HepG2 (cell line): ENCODE measurements at regions not wholly inside any gene's neighbourhood (a gene's known extent, or its start where the extent isn't known, plus 50 kb on each side); places are given as distances from the start of the nearest gene placed in this dataset.

ENCODE experiments used
- ATAC-seq: fragments of 200-7000 bp; cut with Tn5 transposase; 3 replicates; pipeline ENCODE4 v1.9.1; 2020; ENCODE audit warnings: mild to moderate bottlenecking, moderate library complexity
- BruUV-seq: library from RNA; stranded (reverse); fragments of 400-500 nt; replicated peaks from 2 replicates; lab custom pipeline; 2021; lab: Mats Ljungman, UMichigan
- CTCF ChIA-PET: fragments of 300-600 bp; formaldehyde crosslinking; extraction: SDS; loops from one replicate; lab custom pipeline; 2021; ENCODE audit warnings: low total read pairs, inconsistent platforms, low intra/inter-chr PET ratio; lab: Yijun Ruan, JAX
- POLR2A ChIA-PET: fragments of 350-600 bp; sonication (Branson Sonifier 250); formaldehyde crosslinking; loops from one replicate; lab custom pipeline; 2020; ENCODE audit warnings: antibody characterized with exemption, inconsistent platforms; lab: Yijun Ruan, JAX
- DNase-seq: peaks from one replicate; pipeline ENCODE4 v3.0.0-alpha.2; 2015; ENCODE audit warnings: low spot score
- FAIRE-seq: peaks from 3 replicates; lab custom pipeline; 2011; peaks lifted over from hg19 to GRCh38; lab: Jason Lieb, UNC
- H2AFZ ChIP-seq: one replicate; pipeline ENCODE4 v1.6.1; 2011; ENCODE audit warnings: low read length, inconsistent platforms
- H3K27ac ChIP-seq: fragments of 300-600 bp; 3 replicates; pipeline ENCODE4 v1.8.0; 2011; ENCODE audit warnings: mixed run types, mild to moderate bottlenecking, mixed read lengths, low read length, inconsistent platforms; ENCODE audit not compliant: insufficient read depth; ENCODE audit errors: extremely low read length
- H3K27me3 ChIP-seq, 2 experiments: fragments of 200-600 bp in 1 of 2; 2 replicates in 1 of 2; 3 replicates in 1 of 2; pipeline versions ENCODE4 v1.6.0 to v1.8.0; 2011; ENCODE audit warnings: low read length in 2 of 2, mild to moderate bottlenecking in 2 of 2, moderate library complexity in 2 of 2, inconsistent platforms in 1 of 2; ENCODE audit not compliant: insufficient read depth in 2 of 2, control insufficient read depth in 1 of 2
- H3K36me3 ChIP-seq, 2 experiments: fragments of 200-600 bp in 1 of 2; replicated peaks in 1 of 2; 2 replicates in 1 of 2; 3 replicates in 1 of 2; pipeline versions ENCODE4 v1.5.1 to v1.8.0; 2011; ENCODE audit warnings: low read length in 2 of 2, inconsistent platforms in 1 of 2; ENCODE audit not compliant: insufficient read depth in 2 of 2, control insufficient read depth in 1 of 2
- H3K4me1 ChIP-seq: 2 replicates; pipeline ENCODE4 v1.5.1; 2012; ENCODE audit warnings: low read length, inconsistent platforms; ENCODE audit not compliant: insufficient read depth
- H3K4me2 ChIP-seq: 2 replicates; pipeline ENCODE4 v1.6.0; 2011; ENCODE audit warnings: low read depth, low read length, inconsistent platforms
- H3K4me3 ChIP-seq, 3 experiments: fragments of 200-600 bp in 1 of 3; sonication (generic), shearing (Covaris generic) in 1 of 3; replicated peaks in 1 of 3; 2 replicates each; pipeline ENCODE4 v1.5.1; 2011 to 2016; ENCODE audit warnings: low read length in 3 of 3, inconsistent platforms in 2 of 3, low read depth in 2 of 3, mild to moderate bottlenecking in 2 of 3, control low read depth in 1 of 3, mixed read lengths in 1 of 3; ENCODE audit not compliant: insufficient read depth in 1 of 3
- H3K79me2 ChIP-seq: one replicate; pipeline ENCODE4 v1.6.1; 2011; ENCODE audit warnings: low read length, inconsistent platforms; ENCODE audit not compliant: insufficient read depth
- H3K9ac ChIP-seq: 2 replicates; pipeline ENCODE4 v1.6.0; 2011; ENCODE audit warnings: mild to moderate bottlenecking, low read depth, low read length, inconsistent platforms; ENCODE audit not compliant: insufficient read depth
- H3K9me3 ChIP-seq: 2 replicates; pipeline ENCODE4 v1.5.1; 2012; ENCODE audit warnings: mild to moderate bottlenecking, low read length
- H4K20me1 ChIP-seq: 2 replicates; pipeline ENCODE4 v1.6.0; 2011; ENCODE audit warnings: inconsistent platforms, mild to moderate bottlenecking, low read length, moderate library complexity; ENCODE audit not compliant: insufficient read depth
- ATF7-NPFF ChIP-seq: sonication (generic); formaldehyde crosslinking; IDR thresholded peaks from 2 replicates; pipeline ENCODE4 v1.8.1; 2023; ENCODE audit warnings: mild to moderate bottlenecking, low read depth, missing genetic modification reagents, moderate library complexity
- KAT8 ChIP-seq: IDR thresholded peaks from 2 replicates; pipeline ENCODE4 v1.6.1; 2016; ENCODE audit warnings: missing genetic modification reagents, missing compliant biosample characterization
- KDM5A ChIP-seq: fragments of 200-600 bp; sonication (generic); IDR thresholded peaks from 2 replicates; pipeline ENCODE4 v1.7.0; 2018; ENCODE audit warnings: antibody characterized with exemption, mild to moderate bottlenecking, low read length, borderline replicate concordance
- NCOA5 ChIP-seq: sonication (generic); formaldehyde crosslinking; IDR thresholded peaks from 2 replicates; pipeline ENCODE4 v1.4.0; 2020; ENCODE audit warnings: missing genetic modification reagents
- NFE2L2 ChIP-seq: fragments of 150-350 bp; IDR thresholded peaks from 2 replicates; pipeline ENCODE4 v1.6.1; 2014; ENCODE audit warnings: low read length
- REXO4 ChIP-seq: sonication (generic); formaldehyde crosslinking; IDR thresholded peaks from 2 replicates; pipeline ENCODE4 v1.8.0; 2022; ENCODE audit warnings: missing genetic modification reagents, mild to moderate bottlenecking, borderline replicate concordance
- ZNF430 ChIP-seq: sonication (generic); formaldehyde crosslinking; IDR thresholded peaks from 2 replicates; pipeline ENCODE4 v1.9.0; 2021; ENCODE audit warnings: mild to moderate bottlenecking, missing genetic modification reagents
- ZNF660 ChIP-seq: sonication (generic); formaldehyde crosslinking; IDR thresholded peaks from 2 replicates; pipeline ENCODE4 v1.5.1; 2020; ENCODE audit warnings: mild to moderate bottlenecking, low read depth, missing genetic modification reagents, borderline replicate concordance
- ZNF780A ChIP-seq: sonication (generic); formaldehyde crosslinking; IDR thresholded peaks from 2 replicates; pipeline ENCODE4 v1.8.0; 2022; ENCODE audit warnings: mild to moderate bottlenecking, missing genetic modification reagents, moderate library complexity
- in situ Hi-C: cut with HindIII; loops from 2 replicates; pipeline ENCODE4 v1.10.0; 2017; ENCODE audit warnings: low pct_unique_long_range_greater_than_20kb; ENCODE audit not compliant: extremely low pct_ligation_motif_present
- intact Hi-C: fragments of 100-400 bp; cut with micrococcal nuclease; formaldehyde crosslinking; loops from one replicate; pipeline ENCODE4 v1.10.0; 2022; ENCODE audit not compliant: unreplicated experiment
- TF ChIP-seq, protein P1 (sequence below): sonication (generic); formaldehyde crosslinking; IDR thresholded peaks from 2 replicates; pipeline ENCODE4 v1.8.0; 2022; ENCODE audit warnings: mild to moderate bottlenecking, missing genetic modification reagents, moderate library complexity
- TF ChIP-seq, protein P2 (sequence below): sonication (generic); formaldehyde crosslinking; IDR thresholded peaks from 2 replicates; pipeline ENCODE4 v1.9.0; 2022; ENCODE audit warnings: missing genetic modification reagents, mild to moderate bottlenecking, borderline replicate concordance
- TF ChIP-seq, protein P3 (sequence below): sonication (generic); formaldehyde crosslinking; IDR thresholded peaks from 2 replicates; pipeline ENCODE4 v1.4.0; 2020; ENCODE audit warnings: mild to moderate bottlenecking, missing genetic modification reagents
- TF ChIP-seq, protein P4 (sequence below): fragments of 450-650 bp; IDR thresholded peaks from 2 replicates; pipeline ENCODE4 v1.6.1; 2017; ENCODE audit warnings: mild to moderate bottlenecking
- TF ChIP-seq, protein P5 (sequence below): sonication (generic); formaldehyde crosslinking; IDR thresholded peaks from 2 replicates; pipeline ENCODE4 v1.4.0; 2020; ENCODE audit warnings: missing genetic modification reagents

DNA sequence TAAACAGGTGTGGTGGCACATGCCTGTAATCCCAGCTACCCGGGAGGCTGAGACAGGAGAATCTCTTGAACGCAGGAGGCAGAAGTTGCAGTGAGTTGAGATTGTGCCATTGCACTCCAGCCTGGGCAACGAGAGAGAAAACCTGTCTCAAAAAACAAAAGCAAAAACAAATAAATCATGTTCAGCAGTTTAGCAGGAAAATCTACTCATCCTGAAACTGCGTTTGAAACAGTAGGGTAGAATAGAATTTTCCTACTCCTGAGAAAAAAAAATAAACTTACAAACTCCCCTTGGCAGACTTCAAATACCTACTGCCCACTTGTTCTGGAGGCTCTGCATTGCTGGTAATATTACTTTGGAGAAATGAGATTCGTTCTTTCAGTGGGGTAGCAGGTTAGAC lies 367.7 kb downstream of the GADD45G start (continued):
- TF ChIP-seq, protein P1, sequence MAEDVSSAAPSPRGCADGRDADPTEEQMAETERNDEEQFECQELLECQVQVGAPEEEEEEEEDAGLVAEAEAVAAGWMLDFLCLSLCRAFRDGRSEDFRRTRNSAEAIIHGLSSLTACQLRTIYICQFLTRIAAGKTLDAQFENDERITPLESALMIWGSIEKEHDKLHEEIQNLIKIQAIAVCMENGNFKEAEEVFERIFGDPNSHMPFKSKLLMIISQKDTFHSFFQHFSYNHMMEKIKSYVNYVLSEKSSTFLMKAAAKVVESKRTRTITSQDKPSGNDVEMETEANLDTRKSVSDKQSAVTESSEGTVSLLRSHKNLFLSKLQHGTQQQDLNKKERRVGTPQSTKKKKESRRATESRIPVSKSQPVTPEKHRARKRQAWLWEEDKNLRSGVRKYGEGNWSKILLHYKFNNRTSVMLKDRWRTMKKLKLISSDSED (CRISPR knock-in tag), result no peak
- TF ChIP-seq, all 625 proteins: peak for 0

DNA sequence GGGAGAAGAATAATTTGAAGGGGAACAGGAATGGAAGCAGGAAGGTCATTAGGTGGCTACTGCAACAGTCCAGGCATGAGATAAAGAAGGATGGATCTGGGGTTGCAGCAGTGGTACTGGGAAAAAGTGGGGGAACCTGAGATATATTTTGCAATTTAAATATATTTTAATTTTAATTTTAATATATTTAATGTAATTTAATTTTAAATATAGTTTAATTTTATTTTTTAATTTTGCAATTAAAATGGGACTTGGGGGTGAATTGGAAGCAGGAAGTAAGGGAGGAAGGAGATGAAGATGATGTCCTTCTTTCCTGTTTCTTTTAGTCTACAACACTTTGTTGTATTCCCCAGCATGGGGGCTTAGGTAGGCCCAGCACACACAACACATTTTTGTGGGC lies 369.8 kb downstream of the GADD45G start:
- H3K4me1 ChIP-seq, result peaks cover 8% of the 10 kb centered on the region
- no peaks in the 10 kb centered on the region for H3K79me2 ChIP-seq
- no peak for FAIRE-seq
- no TSS peak for BruUV-seq
- no peak overlapping the region for H3K4me2 ChIP-seq
- H3K36me3 ChIP-seq, result no peaks in the 10 kb centered on the region
- in situ Hi-C loops, result no loop called here
- H4K20me1 ChIP-seq, result no peaks in the 10 kb centered on the region
- CTCF ChIA-PET, result no interaction called here
- POLR2A ChIA-PET, result no interaction called here
- intact Hi-C loops, result no loop called here
- H2AFZ ChIP-seq, result no peak overlapping the region
- ATAC-seq, result no peak
- no peak for DNase-seq
- H3K9ac ChIP-seq, result no peak overlapping the region
- no peak overlapping the region for H3K27ac ChIP-seq
- no peak overlapping the region for H3K4me3 ChIP-seq
- no peaks in the 10 kb centered on the region for H3K9me3 ChIP-seq
- H3K27me3 ChIP-seq, result no peaks in the 10 kb centered on the region
- TF ChIP-seq, protein P2, sequence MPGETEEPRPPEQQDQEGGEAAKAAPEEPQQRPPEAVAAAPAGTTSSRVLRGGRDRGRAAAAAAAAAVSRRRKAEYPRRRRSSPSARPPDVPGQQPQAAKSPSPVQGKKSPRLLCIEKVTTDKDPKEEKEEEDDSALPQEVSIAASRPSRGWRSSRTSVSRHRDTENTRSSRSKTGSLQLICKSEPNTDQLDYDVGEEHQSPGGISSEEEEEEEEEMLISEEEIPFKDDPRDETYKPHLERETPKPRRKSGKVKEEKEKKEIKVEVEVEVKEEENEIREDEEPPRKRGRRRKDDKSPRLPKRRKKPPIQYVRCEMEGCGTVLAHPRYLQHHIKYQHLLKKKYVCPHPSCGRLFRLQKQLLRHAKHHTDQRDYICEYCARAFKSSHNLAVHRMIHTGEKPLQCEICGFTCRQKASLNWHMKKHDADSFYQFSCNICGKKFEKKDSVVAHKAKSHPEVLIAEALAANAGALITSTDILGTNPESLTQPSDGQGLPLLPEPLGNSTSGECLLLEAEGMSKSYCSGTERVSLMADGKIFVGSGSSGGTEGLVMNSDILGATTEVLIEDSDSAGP (CRISPR knock-in tag), result no peak
- TF ChIP-seq ZNF430 (no peak), KDM5A (no peak), KAT8 (CRISPR knock-in tag) (no peak), NFE2L2 (no peak), ATF7-NPFF (no peak), ZNF780A (CRISPR knock-in tag) (no peak), NCOA5 (CRISPR knock-in tag) (no peak), ZNF660 (CRISPR knock-in tag) (no peak), REXO4 (CRISPR knock-in tag) (no peak)
- TF ChIP-seq, protein P3, sequence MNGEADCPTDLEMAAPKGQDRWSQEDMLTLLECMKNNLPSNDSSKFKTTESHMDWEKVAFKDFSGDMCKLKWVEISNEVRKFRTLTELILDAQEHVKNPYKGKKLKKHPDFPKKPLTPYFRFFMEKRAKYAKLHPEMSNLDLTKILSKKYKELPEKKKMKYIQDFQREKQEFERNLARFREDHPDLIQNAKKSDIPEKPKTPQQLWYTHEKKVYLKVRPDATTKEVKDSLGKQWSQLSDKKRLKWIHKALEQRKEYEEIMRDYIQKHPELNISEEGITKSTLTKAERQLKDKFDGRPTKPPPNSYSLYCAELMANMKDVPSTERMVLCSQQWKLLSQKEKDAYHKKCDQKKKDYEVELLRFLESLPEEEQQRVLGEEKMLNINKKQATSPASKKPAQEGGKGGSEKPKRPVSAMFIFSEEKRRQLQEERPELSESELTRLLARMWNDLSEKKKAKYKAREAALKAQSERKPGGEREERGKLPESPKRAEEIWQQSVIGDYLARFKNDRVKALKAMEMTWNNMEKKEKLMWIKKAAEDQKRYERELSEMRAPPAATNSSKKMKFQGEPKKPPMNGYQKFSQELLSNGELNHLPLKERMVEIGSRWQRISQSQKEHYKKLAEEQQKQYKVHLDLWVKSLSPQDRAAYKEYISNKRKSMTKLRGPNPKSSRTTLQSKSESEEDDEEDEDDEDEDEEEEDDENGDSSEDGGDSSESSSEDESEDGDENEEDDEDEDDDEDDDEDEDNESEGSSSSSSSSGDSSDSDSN (CRISPR knock-in tag), result no peak
- TF ChIP-seq, protein P4, sequence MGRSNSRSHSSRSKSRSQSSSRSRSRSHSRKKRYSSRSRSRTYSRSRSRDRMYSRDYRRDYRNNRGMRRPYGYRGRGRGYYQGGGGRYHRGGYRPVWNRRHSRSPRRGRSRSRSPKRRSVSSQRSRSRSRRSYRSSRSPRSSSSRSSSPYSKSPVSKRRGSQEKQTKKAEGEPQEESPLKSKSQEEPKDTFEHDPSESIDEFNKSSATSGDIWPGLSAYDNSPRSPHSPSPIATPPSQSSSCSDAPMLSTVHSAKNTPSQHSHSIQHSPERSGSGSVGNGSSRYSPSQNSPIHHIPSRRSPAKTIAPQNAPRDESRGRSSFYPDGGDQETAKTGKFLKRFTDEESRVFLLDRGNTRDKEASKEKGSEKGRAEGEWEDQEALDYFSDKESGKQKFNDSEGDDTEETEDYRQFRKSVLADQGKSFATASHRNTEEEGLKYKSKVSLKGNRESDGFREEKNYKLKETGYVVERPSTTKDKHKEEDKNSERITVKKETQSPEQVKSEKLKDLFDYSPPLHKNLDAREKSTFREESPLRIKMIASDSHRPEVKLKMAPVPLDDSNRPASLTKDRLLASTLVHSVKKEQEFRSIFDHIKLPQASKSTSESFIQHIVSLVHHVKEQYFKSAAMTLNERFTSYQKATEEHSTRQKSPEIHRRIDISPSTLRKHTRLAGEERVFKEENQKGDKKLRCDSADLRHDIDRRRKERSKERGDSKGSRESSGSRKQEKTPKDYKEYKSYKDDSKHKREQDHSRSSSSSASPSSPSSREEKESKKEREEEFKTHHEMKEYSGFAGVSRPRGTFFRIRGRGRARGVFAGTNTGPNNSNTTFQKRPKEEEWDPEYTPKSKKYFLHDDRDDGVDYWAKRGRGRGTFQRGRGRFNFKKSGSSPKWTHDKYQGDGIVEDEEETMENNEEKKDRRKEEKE, result no peak
- TF ChIP-seq, protein P5, sequence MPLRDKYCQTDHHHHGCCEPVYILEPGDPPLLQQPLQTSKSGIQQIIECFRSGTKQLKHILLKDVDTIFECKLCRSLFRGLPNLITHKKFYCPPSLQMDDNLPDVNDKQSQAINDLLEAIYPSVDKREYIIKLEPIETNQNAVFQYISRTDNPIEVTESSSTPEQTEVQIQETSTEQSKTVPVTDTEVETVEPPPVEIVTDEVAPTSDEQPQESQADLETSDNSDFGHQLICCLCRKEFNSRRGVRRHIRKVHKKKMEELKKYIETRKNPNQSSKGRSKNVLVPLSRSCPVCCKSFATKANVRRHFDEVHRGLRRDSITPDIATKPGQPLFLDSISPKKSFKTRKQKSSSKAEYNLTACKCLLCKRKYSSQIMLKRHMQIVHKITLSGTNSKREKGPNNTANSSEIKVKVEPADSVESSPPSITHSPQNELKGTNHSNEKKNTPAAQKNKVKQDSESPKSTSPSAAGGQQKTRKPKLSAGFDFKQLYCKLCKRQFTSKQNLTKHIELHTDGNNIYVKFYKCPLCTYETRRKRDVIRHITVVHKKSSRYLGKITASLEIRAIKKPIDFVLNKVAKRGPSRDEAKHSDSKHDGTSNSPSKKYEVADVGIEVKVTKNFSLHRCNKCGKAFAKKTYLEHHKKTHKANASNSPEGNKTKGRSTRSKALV, result no peak
